HG03575 (cell line): ENCODE measurements at regions not wholly inside any gene's neighbourhood (a gene's known extent, or its start where the extent isn't known, plus 50 kb on each side); places are given as distances from the start of the nearest gene placed in this dataset.
"Not testable (repeated sequence)": the region's sequence is repeated elsewhere in the genome, so short reads cannot be mapped to it uniquely, and the experiment has no call there.

ENCODE experiments used
- ATAC-seq: cut with Tn5 transposase; IDR thresholded peaks from one replicate; pipeline ENCODE4 v1.9.1; 2021; ENCODE audit not compliant: unreplicated experiment, insufficient number of reproducible peaks, low FRiP score; ENCODE audit errors: extremely low read depth

GRCh38 chr6:155548576-155548975 lies 92.9 kb upstream of the NOX3 start:
- ATAC-seq, result no peak

DNA sequence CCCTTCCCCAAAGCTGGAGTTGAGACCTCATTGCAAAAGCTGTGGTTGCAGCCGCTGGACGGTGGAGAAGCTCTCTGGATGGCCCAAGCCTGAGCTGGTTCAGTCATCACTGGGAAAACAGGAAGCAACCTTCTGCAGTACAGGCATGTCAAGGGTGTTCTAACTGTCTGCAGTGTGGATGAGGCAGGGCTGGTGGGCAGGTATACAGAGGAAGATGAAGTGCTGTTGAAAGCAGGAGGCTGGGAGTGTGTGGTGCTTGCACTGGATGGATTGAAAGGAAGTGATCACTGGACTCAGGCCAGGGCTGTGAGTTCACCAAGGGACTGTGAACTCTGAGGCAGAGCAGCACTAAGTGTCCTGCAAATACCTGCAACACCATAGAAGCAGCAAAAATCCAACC lies 89.0 kb upstream of the NOX3 start:
- no peak for ATAC-seq

GRCh38 chr6:155543166-155543847 lies 87.7 kb upstream of the NOX3 start:
- no peak for ATAC-seq

- ATAC-seq, result no peak
These were observed 86.4 kb upstream of the NOX3 start for GRCh38 chr6:155542036-155542435.

DNA sequence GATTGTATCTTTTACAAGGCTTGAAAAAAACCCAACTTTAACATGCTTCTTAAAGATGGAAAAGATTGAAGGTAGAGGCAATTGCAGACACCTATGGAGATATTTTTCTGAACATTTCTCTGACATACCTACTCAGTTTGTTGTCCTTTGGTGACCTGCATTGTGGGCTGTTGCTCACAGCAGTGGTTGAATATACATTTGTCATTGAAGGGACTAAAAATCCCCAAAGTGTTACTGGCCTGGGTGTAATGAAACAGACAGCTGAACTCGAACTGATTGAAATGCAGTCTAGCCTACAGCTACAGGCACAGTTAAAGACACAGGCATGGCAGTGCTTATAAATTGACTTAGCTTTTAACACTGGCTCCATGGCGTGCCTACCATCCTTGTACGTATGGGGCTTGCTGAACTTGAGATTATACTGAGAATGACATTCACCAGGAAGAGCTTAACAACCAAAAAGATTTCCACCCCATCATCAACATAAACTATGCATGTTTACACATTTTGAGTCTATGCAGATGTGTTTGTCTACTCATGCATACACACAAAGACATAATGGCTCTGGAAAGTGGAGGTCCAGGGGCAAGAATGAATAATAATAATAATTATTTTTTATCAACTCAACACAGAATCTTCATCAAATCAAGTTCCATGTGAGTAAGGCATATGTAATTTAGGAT lies 83.2 kb upstream of the NOX3 start:
- no peak for ATAC-seq

GRCh38 chr6:155534678-155535077 lies 79.0 kb upstream of the NOX3 start:
- ATAC-seq, result no peak

- ATAC-seq, result no peak
These were observed 74.7 kb upstream of the NOX3 start for GRCh38 chr6:155530219-155530834.

- ATAC-seq, result not testable (repeated sequence)
These were observed 74.2 kb upstream of the NOX3 start for GRCh38 chr6:155529814-155530213.

DNA sequence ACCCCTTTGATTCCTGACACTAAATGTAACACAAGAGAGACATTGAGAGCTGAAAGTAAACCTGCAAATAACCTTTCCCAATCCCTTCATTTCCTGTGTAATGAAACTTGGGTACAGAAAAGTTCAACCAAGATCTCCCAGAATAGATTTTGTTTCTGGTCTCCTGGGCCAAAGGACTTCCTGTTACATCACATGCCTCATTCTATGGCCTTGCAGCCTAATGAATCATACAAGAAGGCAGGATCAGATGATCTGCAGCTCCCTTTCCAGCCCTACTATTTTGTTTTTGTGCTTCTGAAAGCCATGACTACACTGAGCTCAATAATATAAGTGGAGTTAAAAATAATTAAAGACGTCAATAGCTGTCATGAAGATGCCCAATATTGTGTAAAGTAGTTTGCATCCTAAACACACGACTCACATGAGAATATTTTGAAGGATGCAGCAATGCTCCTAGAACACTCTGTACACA lies 73.4 kb upstream of the NOX3 start:
- no peak for ATAC-seq

- ATAC-seq, result no peak
These were observed 72.7 kb upstream of the NOX3 start for GRCh38 chr6:155528335-155528734.

- ATAC-seq, result no peak
These were observed 71.8 kb upstream of the NOX3 start for GRCh38 chr6:155527443-155527842.

GRCh38 chr6:155523821-155524651 lies 68.4 kb upstream of the NOX3 start:
- ATAC-seq, result no peak

- ATAC-seq, result no peak
These were observed 66.1 kb upstream of the NOX3 start for GRCh38 chr6:155521719-155522118.

- ATAC-seq, result no peak
These were observed 64.4 kb upstream of the NOX3 start for GRCh38 chr6:155520078-155520477.

DNA sequence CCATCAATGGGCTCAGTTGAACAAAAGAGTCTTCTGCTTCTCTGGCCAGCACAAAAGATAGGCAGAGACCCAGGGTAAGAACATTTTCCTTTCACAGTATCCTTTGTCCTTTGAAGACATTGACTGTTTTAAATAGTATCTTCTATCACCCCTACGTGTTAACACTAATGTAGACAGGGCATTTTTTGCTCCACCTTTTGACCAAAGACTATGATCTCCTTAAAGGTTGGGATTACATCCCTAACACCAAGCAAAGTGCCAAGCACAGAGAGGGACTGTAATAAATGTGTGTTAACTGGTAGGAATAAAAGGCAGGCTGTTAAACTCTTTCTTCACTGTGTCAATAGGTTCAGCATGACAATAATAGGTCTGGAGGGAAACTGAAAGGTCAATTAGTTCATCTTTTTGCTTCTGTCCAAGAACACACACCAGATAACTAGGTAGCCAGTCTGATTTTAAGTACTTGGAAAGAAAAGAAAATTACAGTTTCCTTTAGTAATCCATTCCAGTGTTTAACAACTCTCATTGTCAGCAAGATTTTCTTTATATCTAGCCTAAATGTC lies 63.6 kb upstream of the NOX3 start:
- no peak for ATAC-seq

- no peak for ATAC-seq
These were observed 61.7 kb upstream of the NOX3 start for GRCh38 chr6:155517294-155517693.

GRCh38 chr6:155510879-155511278 lies 55.2 kb upstream of the NOX3 start:
- ATAC-seq, result no peak

- no peak for ATAC-seq
These were observed 54.3 kb upstream of the NOX3 start for GRCh38 chr6:155509743-155510475.

DNA sequence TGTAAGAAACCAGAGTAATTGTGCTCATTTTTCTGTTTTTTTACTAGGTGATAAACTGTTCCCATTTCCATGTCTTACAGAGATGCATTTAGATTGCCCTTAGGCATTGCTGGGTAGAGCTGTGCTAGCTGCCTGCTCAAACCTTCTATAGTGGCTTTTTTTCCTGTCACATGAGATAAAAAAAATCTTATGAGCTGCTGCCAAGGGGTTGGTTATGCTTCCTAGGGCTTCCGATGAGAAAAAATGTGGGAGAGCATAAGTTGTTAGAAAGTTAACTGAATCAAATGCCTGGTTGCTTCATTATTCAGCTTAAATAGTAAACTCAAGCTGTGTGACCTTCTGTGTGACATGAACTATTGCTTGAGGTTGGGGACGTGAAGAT lies 50.0 kb upstream of the NOX3 start:
- ATAC-seq, result no peak
